C4-2B (cell line): ENCODE measurements at regions not wholly inside any gene's neighbourhood (a gene's known extent, or its start where the extent isn't known, plus 50 kb on each side); places are given as distances from the start of the nearest gene placed in this dataset.

ENCODE experiments used
- ZFX ChIP-seq: fragments of 450-650 bp; IDR thresholded peaks from 2 replicates; pipeline ENCODE4 v1.6.1; 2017
- TF ChIP-seq, protein P1 (sequence below): fragments of 450-650 bp; conservative IDR thresholded peaks from 2 replicates; pipeline ENCODE4 v1.5.1; 2017; ENCODE audit warnings: mild to moderate bottlenecking

DNA sequence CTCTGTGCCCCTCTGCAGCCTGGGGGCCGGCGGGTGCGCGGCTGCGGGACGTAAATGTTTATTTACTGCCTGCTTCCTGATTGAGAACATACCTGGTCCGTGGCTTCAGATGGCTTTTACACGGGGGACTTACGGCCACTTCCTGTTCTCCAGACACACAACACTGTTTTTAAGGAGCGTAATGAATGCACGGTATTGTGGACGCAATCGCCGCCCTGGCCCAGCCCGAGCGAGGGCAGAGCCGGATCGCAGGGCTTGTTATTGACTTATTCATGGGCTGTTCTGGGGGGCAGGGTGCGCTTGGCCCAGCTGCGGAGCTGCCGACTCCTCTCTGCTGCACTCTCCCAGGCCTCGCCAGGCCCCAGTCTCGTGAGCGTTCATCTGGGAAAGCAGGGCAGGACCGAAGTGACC, 52.8 kb upstream of the ACTRT2 start:
- TF ChIP-seq, protein P1, sequence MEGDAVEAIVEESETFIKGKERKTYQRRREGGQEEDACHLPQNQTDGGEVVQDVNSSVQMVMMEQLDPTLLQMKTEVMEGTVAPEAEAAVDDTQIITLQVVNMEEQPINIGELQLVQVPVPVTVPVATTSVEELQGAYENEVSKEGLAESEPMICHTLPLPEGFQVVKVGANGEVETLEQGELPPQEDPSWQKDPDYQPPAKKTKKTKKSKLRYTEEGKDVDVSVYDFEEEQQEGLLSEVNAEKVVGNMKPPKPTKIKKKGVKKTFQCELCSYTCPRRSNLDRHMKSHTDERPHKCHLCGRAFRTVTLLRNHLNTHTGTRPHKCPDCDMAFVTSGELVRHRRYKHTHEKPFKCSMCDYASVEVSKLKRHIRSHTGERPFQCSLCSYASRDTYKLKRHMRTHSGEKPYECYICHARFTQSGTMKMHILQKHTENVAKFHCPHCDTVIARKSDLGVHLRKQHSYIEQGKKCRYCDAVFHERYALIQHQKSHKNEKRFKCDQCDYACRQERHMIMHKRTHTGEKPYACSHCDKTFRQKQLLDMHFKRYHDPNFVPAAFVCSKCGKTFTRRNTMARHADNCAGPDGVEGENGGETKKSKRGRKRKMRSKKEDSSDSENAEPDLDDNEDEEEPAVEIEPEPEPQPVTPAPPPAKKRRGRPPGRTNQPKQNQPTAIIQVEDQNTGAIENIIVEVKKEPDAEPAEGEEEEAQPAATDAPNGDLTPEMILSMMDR, result no peak
- no peak for TF ChIP-seq ZFX
